HG02571 (cell line): ENCODE measurements at regions not wholly inside any gene's neighbourhood (a gene's known extent, or its start where the extent isn't known, plus 50 kb on each side); places are given as distances from the start of the nearest gene placed in this dataset.

ENCODE experiments used
- ATAC-seq: cut with Tn5 transposase; IDR thresholded peaks from one replicate; pipeline ENCODE4 v1.9.1; 2021; ENCODE audit warnings: mild to moderate bottlenecking, moderate library complexity; ENCODE audit not compliant: unreplicated experiment

- no peak for ATAC-seq
Observed at GRCh38 chr9:116003397-116003796, 150.2 kb upstream of the PAPPA start.

GRCh38 chr9:116005205-116005604 lies 148.4 kb upstream of the PAPPA start:
- ATAC-seq = no peak

GRCh38 chr9:116007824-116008223 lies 145.8 kb upstream of the PAPPA start:
- ATAC-seq = no peak

- no peak for ATAC-seq
Observed at GRCh38 chr9:116008278-116008677, 145.3 kb upstream of the PAPPA start.

GRCh38 chr9:116009420-116009819 lies 144.2 kb upstream of the PAPPA start:
- no peak for ATAC-seq

GRCh38 chr9:116015855-116016254 lies 137.7 kb upstream of the PAPPA start:
- ATAC-seq = no peak

- no peak for ATAC-seq
Observed at GRCh38 chr9:116020146-116020545, 133.4 kb upstream of the PAPPA start.

- no peak for ATAC-seq
Observed at GRCh38 chr9:116020801-116021200, 132.8 kb upstream of the PAPPA start.

- ATAC-seq = no peak
Observed at GRCh38 chr9:116027096-116027495, 126.5 kb upstream of the PAPPA start.

GRCh38 chr9:116027511-116027910 lies 126.1 kb upstream of the PAPPA start:
- no peak for ATAC-seq

GRCh38 chr9:116027951-116028350 lies 125.6 kb upstream of the PAPPA start:
- ATAC-seq = no peak

GRCh38 chr9:116030517-116030916 lies 123.1 kb upstream of the PAPPA start:
- no peak for ATAC-seq

- no peak for ATAC-seq
Observed at GRCh38 chr9:116032683-116033440, 120.7 kb upstream of the PAPPA start.

GRCh38 chr9:116039312-116039711 lies 114.3 kb upstream of the PAPPA start:
- no peak for ATAC-seq

GRCh38 chr9:116039893-116040292 lies 113.7 kb upstream of the PAPPA start:
- no peak for ATAC-seq

GRCh38 chr9:116042321-116042720 lies 111.3 kb upstream of the PAPPA start:
- no peak for ATAC-seq

- ATAC-seq = no peak
Observed at GRCh38 chr9:116045083-116045482, 108.5 kb upstream of the PAPPA start.

- no peak for ATAC-seq
Observed at GRCh38 chr9:116048081-116048480, 105.5 kb upstream of the PAPPA start.

- ATAC-seq = no peak
Observed at GRCh38 chr9:116049456-116049855, 104.1 kb upstream of the PAPPA start.

- ATAC-seq = no peak
Observed at GRCh38 chr9:116051528-116051927, 102.1 kb upstream of the PAPPA start.

GRCh38 chr9:116055536-116055935 lies 98.1 kb upstream of the PAPPA start:
- ATAC-seq = no peak

- no peak for ATAC-seq
Observed at GRCh38 chr9:116057371-116057770, 96.2 kb upstream of the PAPPA start.

GRCh38 chr9:116058421-116058820 lies 95.2 kb upstream of the PAPPA start:
- no peak for ATAC-seq
